ENCODE measurements at regions not wholly inside any gene's neighbourhood (a gene's known extent, or its start where the extent isn't known, plus 50 kb on each side); places are given as distances from the start of the nearest gene placed in this dataset.
"Not testable (repeated sequence)": the region's sequence is repeated elsewhere in the genome, so short reads cannot be mapped to it uniquely, and the experiment has no call there.

DNA sequence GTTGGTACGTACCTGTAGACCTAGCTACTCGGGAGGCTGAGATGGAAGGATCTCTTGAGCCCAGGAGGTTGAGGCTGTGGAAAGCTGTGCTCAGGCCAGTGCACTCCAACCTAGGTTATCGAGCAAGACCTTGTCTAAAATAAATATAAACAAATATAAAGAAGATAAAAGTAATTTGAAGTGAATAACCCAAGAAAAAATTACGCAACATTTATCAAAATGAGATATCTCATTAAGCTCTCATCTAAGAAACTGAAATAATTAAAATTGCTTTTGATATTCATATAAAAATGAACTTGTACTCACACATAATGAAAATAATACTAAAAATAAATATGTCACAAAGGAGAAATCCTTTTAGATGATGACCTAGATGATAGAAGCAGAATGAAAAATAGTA, 647.1 kb upstream of the NCAM2 start:
- no peak for DNase-seq (ENCODE audit: low read depth in 2 of 2)

DNA sequence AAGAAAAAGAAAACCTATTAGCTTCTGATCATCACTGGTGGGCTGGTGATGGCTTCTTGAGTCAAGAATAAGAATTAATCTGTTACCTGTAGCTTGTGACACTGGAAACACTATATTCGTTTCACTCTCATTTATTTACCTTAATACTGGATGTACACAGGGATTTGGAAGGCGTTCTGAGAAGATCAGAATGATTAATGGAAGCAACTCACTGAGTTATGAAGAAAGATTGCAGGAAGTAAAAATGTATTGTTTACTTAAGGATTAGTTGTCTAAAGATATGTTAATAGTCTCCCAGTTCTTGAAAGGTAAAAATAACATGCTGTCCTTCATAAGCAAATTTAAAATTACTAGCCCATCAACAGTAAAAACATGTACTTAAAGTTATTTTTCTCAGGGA, 644.9 kb upstream of the NCAM2 start:
- no peak for DNase-seq (ENCODE audit: low read depth in 2 of 2)

DNA sequence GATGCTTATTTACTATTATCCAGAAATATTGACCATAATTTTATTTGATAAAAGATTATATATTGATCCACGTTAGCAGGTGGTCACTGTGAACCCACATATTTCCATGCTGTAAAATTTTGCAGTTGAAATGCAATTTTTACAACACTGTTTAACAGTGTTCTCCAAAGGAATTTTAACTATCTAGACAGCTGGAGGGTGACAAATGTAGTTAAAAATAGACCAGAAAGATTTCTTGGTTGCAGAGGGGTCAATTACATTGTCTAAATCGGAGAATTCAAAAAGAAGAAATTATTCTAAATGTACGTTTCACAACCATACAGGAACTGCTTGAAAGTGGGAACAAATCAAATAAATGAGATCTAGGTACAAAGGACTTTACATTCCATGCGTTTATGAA, 625.2 kb upstream of the NCAM2 start:
- no peak for DNase-seq (ENCODE audit: low read depth in 2 of 2)

DNA sequence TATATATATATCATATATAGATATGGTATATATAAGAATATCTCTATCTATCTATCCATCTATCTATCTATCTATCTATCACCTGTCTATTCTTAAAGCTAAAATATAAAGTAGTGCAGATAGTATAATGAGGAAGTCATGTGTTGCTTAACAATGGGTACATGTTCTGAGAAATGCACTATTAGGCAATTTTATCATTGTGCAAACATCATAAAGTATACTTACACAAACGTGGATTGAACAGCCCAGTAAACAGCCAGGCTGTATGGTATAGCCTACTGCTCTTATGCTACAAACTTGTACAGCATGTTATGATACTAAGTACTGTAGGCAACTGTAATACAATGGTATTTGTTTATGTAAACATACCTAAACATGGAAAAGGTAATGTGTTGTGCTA, 621.0 kb upstream of the NCAM2 start:
- DNase-seq (ENCODE audit: low read depth in 2 of 2), result no peak

DNA sequence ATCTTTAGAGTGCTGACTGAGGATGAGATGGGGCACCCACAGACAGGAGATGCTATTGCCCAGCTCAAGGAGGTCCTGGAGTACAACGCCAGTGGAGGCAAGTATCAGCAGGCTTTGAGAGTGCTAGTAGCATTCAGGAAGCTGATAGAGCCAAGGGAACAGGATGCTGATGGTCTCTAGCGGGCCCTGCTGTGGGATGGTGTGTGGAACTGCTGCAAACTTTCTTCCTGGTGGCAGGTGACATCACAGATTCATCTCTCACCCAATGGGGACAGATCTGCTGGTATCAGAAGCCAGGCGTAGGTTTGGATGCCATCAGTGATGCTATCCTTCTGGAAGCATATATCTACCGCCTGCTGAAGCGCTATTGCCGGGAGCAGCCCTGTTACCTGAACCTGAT, 609.8 kb upstream of the NCAM2 start:
- no peak for DNase-seq (ENCODE audit: low read depth in 2 of 2)

DNA sequence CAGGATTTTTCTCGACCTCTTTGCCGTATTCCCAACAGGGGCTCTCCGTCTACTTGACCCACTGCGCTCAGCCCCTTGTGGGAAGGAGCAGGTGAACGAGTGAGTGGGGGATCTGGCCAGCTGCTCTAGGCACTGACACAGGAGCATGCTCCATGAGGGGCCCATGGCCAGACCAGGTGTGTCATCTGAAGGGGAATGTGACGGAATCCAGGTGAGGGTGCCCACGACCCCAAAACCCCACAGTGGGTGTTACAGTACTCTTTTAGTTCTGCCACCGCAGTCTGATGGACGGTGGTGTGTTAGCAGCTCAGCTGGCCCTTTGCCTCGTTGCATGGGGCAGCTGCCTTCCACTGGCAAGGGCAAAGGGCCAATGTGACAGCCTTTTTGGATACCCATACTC, 601.4 kb upstream of the NCAM2 start:
- DNase-seq (ENCODE audit: low read depth in 2 of 2), result no peak

DNA sequence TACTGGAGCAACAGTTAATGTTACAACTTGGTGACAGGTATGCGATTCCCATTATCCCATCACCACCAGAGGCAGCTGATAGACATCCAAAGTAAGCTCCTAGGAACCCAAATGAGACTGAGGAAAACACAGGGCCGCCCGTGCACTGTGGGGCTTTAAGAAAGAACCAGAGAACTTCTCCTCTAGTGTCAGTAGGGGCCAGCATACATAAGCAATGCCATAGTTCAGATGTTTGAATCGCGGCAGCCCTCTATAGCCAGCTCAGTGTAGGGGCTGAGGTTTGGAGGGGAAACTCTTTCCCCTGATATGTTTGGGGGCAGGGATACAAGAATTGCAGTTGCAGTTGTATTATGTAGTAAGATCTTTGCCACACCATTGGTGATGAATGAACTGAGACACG, 593.3 kb upstream of the NCAM2 start:
- DNase-seq (ENCODE audit: low read depth in 2 of 2), result no peak

DNA sequence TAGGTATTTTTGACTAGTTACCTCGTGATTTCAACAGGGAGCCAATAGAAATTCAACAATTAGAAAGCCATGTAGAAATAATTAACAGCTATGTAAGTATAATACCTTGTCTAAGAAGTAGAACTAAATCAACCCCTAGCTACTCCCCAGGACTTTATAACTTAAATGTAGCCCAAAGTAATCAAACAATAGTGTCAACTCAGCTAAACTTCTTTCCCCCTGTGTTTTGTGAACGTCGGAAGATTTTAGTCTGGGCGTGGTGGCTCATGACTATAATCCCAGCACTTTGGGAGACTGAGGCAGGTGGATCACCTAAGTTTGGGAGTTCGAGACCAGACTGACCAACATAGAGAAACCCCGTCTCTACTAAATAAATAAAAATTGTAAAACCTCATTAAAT, 579.9 kb upstream of the NCAM2 start:
- DNase-seq (ENCODE audit: low read depth in 2 of 2), result no peak

DNA sequence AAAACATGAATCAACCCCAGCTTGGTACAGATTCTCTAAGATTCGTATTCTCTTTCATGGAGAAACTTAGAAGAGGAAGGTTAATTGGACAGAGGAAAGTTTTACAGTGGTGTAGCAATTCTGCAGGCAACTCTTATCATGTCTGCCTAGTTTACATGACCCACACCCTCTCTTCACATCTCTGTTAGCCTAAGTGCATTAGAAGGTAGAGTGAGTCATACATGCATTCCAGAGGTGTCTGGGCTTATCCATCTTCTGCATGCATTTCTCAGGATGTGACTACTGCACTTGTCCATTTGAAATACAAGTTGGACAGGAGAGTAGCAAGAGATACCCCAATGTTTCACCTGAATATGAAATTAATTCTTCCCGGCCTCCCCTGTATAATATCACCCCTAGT, 578.4 kb upstream of the NCAM2 start:
- DNase-seq (ENCODE audit: low read depth in 2 of 2), result no peak

DNA sequence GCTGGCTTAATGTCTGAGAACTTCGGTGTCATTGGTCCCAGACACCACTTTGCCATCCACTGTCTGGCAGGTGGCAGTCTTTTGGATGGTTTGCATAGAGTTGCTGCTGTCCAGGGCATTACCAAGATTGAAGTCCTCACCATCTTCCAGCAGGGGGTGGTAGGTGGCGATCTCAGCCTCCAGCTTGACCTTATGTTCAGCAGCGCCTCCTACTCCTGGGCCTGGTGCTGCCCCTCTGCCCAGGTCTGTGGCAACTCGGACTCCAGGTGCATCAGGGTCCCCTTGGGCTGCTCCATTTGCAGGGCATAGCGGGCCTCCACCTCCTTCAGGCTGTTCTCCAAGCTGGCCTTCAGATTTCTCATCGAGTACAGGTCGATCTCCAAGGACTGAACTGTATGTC, 573.3 kb upstream of the NCAM2 start:
- DNase-seq (ENCODE audit: low read depth in 2 of 2), result no peak

DNA sequence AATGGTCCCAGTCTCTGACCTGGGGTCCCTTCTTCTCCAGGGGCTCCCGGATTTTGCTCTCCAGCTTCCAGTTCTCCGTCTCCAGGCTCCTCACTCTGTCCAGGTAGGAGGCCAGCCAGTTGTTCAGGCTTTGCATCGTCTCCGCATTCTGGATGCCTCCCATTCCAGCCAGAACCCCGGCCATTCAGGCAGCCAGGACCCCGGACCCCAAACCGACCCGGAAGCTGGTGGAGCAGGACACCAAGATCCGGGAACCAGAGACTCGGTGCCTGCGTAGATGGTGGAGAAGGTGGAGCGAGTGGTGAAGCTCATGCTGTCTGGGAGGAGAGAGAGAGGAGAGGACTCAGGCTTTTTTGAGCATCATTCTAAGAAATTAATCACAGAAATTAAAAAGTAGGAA, 572.4 kb upstream of the NCAM2 start:
- no peak for DNase-seq (ENCODE audit: low read depth in 2 of 2)

DNA sequence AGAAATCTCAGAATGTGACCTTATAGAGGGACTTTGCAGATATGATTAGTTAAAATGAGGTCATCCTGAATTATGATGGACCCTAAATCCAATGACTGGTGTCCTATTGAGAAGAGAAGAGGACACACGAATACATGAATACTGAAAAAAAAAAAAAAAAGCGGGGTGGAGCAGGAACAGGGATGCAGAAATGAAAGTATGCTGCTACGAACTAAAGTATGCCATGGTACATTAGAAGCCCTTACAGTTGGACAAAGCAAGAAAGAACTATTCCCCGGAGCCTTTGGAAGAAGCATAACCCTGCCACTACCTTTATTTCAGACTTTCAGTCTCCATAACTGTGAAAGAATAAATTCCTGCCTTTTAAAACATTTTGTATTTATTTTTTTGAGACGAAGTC, 557.9 kb upstream of the NCAM2 start:
- DNase-seq (ENCODE audit: low read depth in 2 of 2), result no peak

DNA sequence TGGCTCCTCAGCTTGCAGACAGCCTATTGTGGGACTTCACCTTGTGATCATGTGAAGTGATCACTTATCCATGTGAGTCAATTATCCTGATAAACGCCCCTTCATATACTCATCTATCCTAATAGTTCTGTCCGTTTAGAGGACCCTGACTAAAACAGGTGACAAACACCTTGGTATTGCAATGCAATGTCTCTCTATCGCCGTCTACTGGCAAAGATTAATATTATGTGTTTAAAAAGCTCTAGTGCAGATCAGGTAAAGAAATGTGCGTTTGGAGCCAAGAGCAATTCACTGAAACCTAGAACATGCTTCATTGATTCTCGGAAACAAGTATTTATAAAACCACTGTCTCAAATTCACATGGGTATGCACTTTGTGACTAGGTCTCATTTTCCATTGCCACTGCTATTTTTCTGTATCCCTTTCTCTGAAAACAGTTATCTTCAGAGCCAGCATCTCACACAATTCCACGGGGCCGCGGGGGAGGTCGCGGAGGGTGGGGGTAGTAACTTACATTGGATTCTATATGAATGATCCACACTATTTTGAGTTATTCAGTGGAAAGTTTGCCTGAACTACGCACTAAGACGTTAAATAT, 554.6 kb upstream of the NCAM2 start:
- DNase-seq (ENCODE audit: low read depth in 2 of 2), result no peak

DNA sequence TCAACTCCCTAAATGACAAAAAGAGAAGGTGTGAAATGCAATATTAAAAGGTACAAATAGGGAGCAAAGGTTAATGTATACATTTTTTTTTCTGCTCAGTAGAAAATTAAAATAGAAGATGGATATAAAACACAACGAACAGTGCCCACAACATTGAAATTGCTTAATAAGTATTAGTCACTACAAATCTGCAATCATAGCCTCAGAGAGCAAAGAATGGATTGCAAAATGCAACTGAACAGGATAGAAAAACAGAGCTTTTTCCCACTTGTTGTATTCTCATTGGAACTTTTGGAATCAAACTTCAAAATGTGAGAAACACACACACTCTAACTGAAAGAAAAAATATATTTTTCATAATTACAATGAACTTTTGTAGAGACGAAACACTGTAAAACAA, 552.2 kb upstream of the NCAM2 start:
- no peak for DNase-seq (ENCODE audit: low read depth in 2 of 2)

DNA sequence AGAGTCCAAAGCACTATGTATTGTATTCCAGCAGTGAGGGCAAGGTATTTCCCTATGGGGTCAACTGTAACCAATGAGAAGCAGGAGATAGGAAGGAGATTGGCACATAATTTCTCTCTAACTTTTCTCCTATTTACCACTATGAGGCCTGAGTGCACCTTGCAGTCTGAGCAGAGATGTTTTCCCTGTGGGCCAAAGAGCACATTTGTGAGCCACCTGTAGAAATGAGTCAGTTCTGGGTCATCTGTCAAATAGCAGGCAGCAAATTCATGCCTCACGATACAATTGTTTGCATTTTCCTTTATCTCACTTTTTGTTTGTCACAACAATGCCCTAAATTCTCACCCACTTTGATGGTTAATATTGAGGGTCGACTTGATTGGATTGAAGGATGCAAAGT, 547.2 kb upstream of the NCAM2 start:
- no peak for DNase-seq (ENCODE audit: low read depth in 2 of 2)

DNA sequence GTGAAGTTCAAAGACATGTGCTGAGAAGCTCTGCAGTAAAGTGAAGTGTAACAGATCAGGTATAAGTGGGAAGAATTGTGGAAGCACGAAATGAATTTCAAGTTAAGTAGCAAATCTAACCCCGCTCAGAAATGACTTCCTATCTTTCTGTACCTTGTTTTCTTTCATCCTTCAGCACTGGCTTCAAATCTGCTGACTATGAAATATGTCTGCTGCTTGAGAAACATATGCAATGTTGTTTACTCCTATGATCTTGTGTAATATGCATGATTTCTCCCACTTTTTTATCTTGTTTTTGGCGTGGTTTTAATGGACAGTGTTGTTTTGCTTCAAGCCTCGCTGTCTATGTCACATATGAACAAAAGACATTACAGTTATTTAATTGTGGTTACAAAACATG, 545.3 kb upstream of the NCAM2 start:
- no peak for DNase-seq (ENCODE audit: low read depth in 2 of 2)

DNA sequence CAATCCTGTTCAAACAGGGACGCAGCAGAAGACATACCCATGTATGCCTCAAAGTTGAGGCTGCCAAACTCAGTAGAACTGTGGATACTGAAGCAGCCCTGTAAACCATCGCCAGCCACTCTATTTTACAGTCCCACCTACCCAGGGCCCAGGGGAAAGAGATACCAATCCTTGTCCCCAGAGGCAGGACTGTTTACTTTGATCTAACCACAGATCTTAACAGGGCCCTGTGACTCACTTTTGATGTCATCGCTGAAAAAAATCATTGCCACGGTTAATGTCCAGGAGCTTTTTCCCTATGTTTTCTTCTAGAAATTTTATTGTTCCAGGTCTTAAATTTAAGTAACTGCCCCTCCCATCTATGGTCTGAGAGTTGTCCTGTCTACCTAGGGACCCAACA, 538.4 kb upstream of the NCAM2 start:
- no peak for DNase-seq (ENCODE audit: low read depth in 2 of 2)

DNA sequence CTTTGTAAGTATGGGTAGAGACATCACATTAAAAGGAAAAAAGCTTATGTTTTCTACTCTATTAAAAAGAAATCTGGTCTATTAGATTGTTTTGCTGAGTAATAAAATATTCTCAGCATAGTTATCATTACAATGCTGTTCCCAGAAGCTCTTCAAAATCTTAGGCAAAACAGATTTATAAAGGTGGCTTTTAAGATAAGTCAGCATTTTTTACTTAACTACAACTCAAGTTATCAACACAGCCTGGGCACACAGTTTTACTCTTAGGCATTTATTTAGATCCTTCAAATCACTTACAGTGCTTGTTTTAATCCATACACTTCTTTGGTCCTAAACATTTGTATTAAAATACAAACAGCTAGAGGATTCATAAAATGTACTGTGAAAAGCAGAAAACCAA, 534.8 kb upstream of the NCAM2 start:
- no peak for DNase-seq (ENCODE audit: low read depth in 2 of 2)

DNA sequence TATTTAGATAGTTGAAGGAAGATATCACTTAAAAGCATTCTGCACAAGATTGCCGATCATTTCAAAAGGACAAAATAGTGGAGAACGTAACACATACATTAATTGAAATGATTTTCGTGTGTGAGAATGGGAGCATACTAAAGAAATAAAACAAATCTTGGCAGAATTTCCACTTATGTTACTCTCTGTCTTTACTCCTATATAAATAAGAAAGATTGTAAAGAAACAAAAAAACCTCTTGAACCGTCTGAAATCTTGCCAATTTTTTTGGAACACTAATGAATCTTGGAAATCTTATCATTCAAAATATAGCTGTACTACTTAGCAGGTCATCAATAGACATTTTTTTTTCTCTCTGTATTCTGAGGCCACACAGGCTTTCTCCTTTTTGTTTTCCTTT, 528.8 kb upstream of the NCAM2 start:
- DNase-seq (ENCODE audit: low read depth in 2 of 2), result no peak

DNA sequence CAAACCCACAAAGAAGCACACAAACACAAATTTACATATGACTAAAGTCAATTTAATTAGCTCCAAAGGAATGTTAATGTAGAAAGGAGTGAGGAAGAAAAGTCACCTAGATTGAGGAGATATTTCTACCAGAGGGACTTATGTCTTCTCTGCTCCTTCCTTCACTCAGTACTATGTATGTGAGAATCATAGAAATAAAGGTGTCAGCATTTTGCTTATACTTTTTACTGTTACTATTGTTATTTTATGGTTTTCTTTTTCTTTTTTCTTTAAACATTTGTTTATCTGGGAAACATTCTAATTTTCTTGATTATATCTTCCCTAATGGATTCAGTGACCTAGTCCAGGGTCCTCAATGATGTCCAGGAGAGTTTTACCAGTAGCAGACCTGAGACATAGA, 511.9 kb upstream of the NCAM2 start:
- no peak for DNase-seq (ENCODE audit: low read depth in 2 of 2)

DNA sequence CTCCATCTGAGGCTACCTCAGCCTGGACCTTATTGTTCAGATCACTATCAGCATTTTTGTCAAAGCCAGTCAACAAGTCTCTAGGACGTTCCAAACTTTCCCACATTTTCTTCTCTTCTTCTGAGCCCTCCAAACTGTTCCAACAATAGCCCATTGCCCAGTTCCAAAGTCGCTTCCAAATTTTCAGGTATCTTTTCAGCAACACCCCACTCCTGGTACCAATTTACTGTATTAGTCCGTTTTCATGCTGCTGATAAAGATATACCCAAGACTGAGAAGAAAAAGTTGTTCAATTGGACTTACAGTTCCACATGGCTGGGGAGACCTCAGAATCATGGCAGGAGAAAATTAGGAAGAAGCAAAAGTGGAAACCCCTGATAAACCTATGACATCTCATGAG, 495.3 kb upstream of the NCAM2 start:
- DNase-seq (ENCODE audit: low read depth in 2 of 2), result not testable (repeated sequence)

DNA sequence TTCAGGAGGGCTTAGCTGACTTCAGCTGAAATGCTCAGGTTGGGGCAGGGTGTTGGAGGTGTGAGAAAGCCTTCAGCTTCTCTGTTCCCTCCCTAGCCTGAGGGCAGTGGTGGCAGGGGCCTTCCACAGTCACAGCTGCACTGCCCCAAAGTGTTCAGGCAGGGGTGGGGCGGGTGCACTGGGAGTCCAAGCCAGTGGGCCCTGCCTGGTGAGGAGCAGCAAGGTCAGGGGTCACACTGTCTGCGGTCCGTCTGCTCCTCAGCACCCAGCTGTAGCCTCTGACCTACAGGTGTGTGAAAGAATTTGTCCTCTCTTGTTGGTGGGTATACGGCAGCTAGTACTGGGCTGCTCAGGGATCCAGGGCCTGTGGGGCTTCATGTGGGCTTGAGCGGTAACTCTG, 490.4 kb upstream of the NCAM2 start:
- no peak for DNase-seq (ENCODE audit: low read depth in 2 of 2)

DNA sequence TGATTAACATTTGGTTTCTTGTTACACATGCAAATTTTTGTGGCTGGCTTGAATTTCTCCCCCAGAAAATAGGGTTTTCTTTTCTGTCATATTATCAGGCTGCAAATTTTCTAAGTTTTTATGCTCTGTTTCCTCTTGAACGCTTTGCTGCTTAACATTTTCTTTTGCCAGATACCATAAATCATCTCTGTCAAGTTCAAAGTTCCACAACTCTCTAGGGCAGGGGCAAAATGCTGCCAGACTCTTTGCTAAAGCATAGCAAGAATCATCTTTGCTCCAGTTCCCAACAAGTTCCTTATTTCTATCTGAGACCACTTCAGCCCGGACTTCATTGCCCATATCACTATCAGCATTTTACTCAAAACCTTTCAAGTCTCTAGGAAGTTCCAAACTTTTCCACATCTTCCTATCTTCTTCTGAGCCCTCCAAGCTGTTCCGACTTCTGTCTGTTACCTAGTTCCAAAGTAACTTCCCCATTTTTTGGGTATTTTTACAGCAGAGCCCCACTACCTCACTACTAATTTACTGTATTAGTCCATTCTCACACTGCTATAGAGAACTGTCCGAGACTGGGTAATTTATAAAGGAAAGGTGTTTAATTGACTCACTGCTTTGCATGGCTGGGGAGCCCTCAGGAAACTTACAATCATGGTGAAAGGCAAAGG, 486.9 kb upstream of the NCAM2 start:
- no peak for DNase-seq (ENCODE audit: low read depth in 2 of 2)

DNA sequence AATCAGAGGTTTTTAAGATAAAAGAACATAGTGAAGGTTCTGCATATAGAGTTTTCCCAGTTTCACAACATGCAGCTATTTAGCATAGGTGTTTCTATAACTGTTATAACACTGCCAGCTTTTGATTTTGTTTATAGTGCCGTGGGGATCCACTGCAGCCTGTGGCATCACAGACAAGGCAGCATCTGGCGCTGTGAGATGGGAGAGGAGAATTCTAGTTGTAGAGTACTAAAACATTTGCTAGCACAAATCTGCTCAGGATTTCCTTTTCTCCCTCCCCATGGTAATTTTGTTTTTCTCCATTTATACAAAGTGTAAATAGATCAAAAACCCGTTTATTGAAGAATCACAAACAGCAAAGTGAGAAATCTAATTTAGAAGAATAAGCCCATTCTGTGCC, 482.8 kb upstream of the NCAM2 start:
- no peak for DNase-seq (ENCODE audit: low read depth in 2 of 2)

Data from stimulated activated CD8-positive, alpha-beta memory T cell treated with anti-CD3 and anti-CD28 coated beads, Interleukin-2, amount 100 ng/mL, for 48 hours (primary cell).